CD4-positive, alpha-beta memory T cell (primary cell): ENCODE measurements at regions not wholly inside any gene's neighbourhood (a gene's known extent, or its start where the extent isn't known, plus 50 kb on each side); places are given as distances from the start of the nearest gene placed in this dataset.
"Not testable (repeated sequence)": the region's sequence is repeated elsewhere in the genome, so short reads cannot be mapped to it uniquely, and the experiment has no call there.

Experiments used
- CTCF ChIA-PET: fragments of 350-600 bp; sonication (Branson Sonifier 250); formaldehyde crosslinking; loops from one replicate; lab custom pipeline; 2021; ENCODE audit warnings: inconsistent platforms; ENCODE audit not compliant: partially characterized antibody; lab: Charles Lee
- POLR2A ChIA-PET: fragments of 350-600 bp; sonication (Branson Sonifier 250); formaldehyde crosslinking; loops from one replicate; lab custom pipeline; 2021; ENCODE audit not compliant: partially characterized antibody; lab: Charles Lee
- DNase-seq, 5 donors: peaks; one replicate each; pipeline versions ENCODE4 v3.0.0 to v3.0.0-alpha.2; 2020 to 2022; ENCODE audit warnings: mixed read lengths in 1 of 5
- H3K27ac ChIP-seq: one replicate; pipeline ENCODE4 v1.7.0; 2013; ENCODE audit warnings: low read depth, low read length
- H3K27me3 ChIP-seq: 2 replicates; pipeline ENCODE4 v1.7.0; 2013; ENCODE audit warnings: mild to moderate bottlenecking, low read length, moderate library complexity; ENCODE audit not compliant: insufficient read depth
- H3K36me3 ChIP-seq: 2 replicates; pipeline ENCODE4 v1.7.0; 2013; ENCODE audit warnings: mild to moderate bottlenecking, low read length, moderate library complexity; ENCODE audit not compliant: insufficient read depth
- H3K4me1 ChIP-seq: 2 replicates; pipeline ENCODE4 v1.7.0; 2013; ENCODE audit warnings: mild to moderate bottlenecking, low read length, moderate library complexity; ENCODE audit not compliant: insufficient read depth
- H3K4me3 ChIP-seq, 2 donors: one replicate each; pipeline ENCODE4 v1.7.0; 2013; ENCODE audit warnings: low read length in 2 of 2, mild to moderate bottlenecking in 1 of 2
- H3K9me3 ChIP-seq, 2 donors: one replicate each; pipeline ENCODE4 v1.7.0; 2013; ENCODE audit warnings: low read length in 2 of 2, control low read depth in 1 of 2; ENCODE audit not compliant: control insufficient read depth in 1 of 2
- H3K27ac Mint-ChIP-seq, 7 donors: one replicate each; pipeline ENCODE4 v1.8.0; 2020 to 2021; ENCODE audit warnings: mixed read lengths in 7 of 7, mild to moderate bottlenecking in 6 of 7, inconsistent platforms in 3 of 7, moderate library complexity in 3 of 7
- H3K27me3 Mint-ChIP-seq, 2 donors: one replicate each; pipeline ENCODE4 v1.8.0; 2020 to 2021; ENCODE audit warnings: mixed read lengths in 2 of 2
- H3K36me3 Mint-ChIP-seq, 2 donors: one replicate each; pipeline ENCODE4 v1.8.0; 2020 to 2021; ENCODE audit warnings: mixed read lengths in 2 of 2, inconsistent platforms in 1 of 2, mild to moderate bottlenecking in 1 of 2
- H3K4me1 Mint-ChIP-seq, 4 donors: one replicate each; pipeline ENCODE4 v1.8.0; 2020 to 2021; ENCODE audit warnings: mixed read lengths in 4 of 4, mild to moderate bottlenecking in 1 of 4
- H3K4me3 Mint-ChIP-seq, 8 donors: one replicate each; pipeline ENCODE4 v1.8.0; 2020 to 2021; ENCODE audit warnings: mixed read lengths in 8 of 8, mild to moderate bottlenecking in 7 of 8, moderate library complexity in 6 of 8, inconsistent platforms in 3 of 8
- H3K9me3 Mint-ChIP-seq, 8 donors: one replicate each; pipeline ENCODE4 v1.8.0; 2020 to 2021; ENCODE audit warnings: mixed read lengths in 8 of 8, mild to moderate bottlenecking in 5 of 8, inconsistent platforms in 3 of 8, moderate library complexity in 1 of 8
- intact Hi-C: fragments of 100-400 bp; cut with micrococcal nuclease; formaldehyde crosslinking; loops from one replicate; pipeline ENCODE4 v1.15.1; 2023

GRCh38 chr2:235105821-235106359, 154.1 kb downstream of the SH3BP4 start:
- DNase-seq, result no peak
- Mint-ChIP-seq H3K4me1 (no peaks in the 10 kb centered on the region), H3K9me3 (no peaks in the 10 kb centered on the region), H3K27me3 (peaks cover 6 to 9% of the 10 kb centered on the region in 2 donors), H3K4me3 (no peak overlapping the region), H3K36me3 (no peaks in the 10 kb centered on the region), H3K27ac (no peak overlapping the region)
- ChIA-PET POLR2A (no interaction called here), CTCF (interaction anchor here (0.8 to 2.0 kb wide), 2 partner anchors 11 kb away, joined by 3 to 5 read pairs; no protein-coding TSS in a partner anchor)
- Histone ChIP-seq H3K4me3 (no peak overlapping the region), H3K27me3 (no peaks in the 10 kb centered on the region), H3K9me3 (no peaks in the 10 kb centered on the region), H3K36me3 (no peaks in the 10 kb centered on the region), H3K27ac (no peak overlapping the region), H3K4me1 (no peaks in the 10 kb centered on the region)
- intact Hi-C loops, result no loop called here

GRCh38 chr2:235106874-235107639, 155.2 kb downstream of the SH3BP4 start:
- no peaks in the 10 kb centered on the region for H3K4me1 Mint-ChIP-seq
- DNase-seq, result no peak
- H3K27me3 Mint-ChIP-seq, result peaks cover 4 to 8% of the 10 kb centered on the region in 2 donors

GRCh38 chr2:235107640-235107951, 155.8 kb downstream of the SH3BP4 start:
- no peaks in the 10 kb centered on the region for H3K36me3 Mint-ChIP-seq
- peaks cover 6 to 8% of the 10 kb centered on the region in 2 donors for H3K27me3 Mint-ChIP-seq
- H3K4me1 Mint-ChIP-seq, result no peaks in the 10 kb centered on the region
- no peaks in the 10 kb centered on the region for H3K9me3 Mint-ChIP-seq
- H3K36me3 ChIP-seq, result no peaks in the 10 kb centered on the region
- no peak for DNase-seq
- no peak overlapping the region for H3K4me3 ChIP-seq
- H3K27me3 ChIP-seq, result no peaks in the 10 kb centered on the region
- ChIA-PET POLR2A (no interaction called here), CTCF (interaction anchor here (0.9 to 2.0 kb wide), 3 partner anchors 9 to 561 kb away, joined by 3 to 5 read pairs (median 3); no protein-coding TSS in a partner anchor)
- no peaks in the 10 kb centered on the region for H3K9me3 ChIP-seq
- no peak overlapping the region for H3K4me3 Mint-ChIP-seq
- H3K27ac ChIP-seq, result no peak overlapping the region
- H3K4me1 ChIP-seq, result no peaks in the 10 kb centered on the region
- intact Hi-C loops, result no loop called here
- no peak overlapping the region for H3K27ac Mint-ChIP-seq

More at GRCh38 chr2:235106874-235107639, 155.2 kb downstream of the SH3BP4 start:
- Histone ChIP-seq H3K4me1 (no peaks in the 10 kb centered on the region), H3K4me3 (no peak overlapping the region), H3K27ac (no peak overlapping the region), H3K27me3 (no peaks in the 10 kb centered on the region), H3K9me3 (no peaks in the 10 kb centered on the region), H3K36me3 (no peaks in the 10 kb centered on the region)
- Mint-ChIP-seq H3K9me3 (no peaks in the 10 kb centered on the region), H3K4me3 (no peak overlapping the region), H3K27ac (no peak overlapping the region), H3K36me3 (no peaks in the 10 kb centered on the region)
- ChIA-PET POLR2A (no interaction called here), CTCF (interaction anchor here (0.9 to 2.0 kb wide), 3 partner anchors 10 to 560 kb away, joined by 3 to 5 read pairs (median 3); no protein-coding TSS in a partner anchor)
- intact Hi-C loops, result no loop called here

GRCh38 chr2:235109561-235109960, 157.7 kb downstream of the SH3BP4 start:
- POLR2A ChIA-PET, H3K36me3 Mint-ChIP-seq, intact Hi-C loops, H3K27ac ChIP-seq, DNase-seq, H3K4me3 Mint-ChIP-seq, H3K9me3 Mint-ChIP-seq, H3K4me1 ChIP-seq, H3K27me3 Mint-ChIP-seq, H3K27me3 ChIP-seq, H3K4me1 Mint-ChIP-seq, H3K27ac Mint-ChIP-seq, H3K4me3 ChIP-seq, H3K9me3 ChIP-seq, H3K36me3 ChIP-seq, CTCF ChIA-PET: not testable (repeated sequence)

GRCh38 chr2:235112365-235112764, 160.5 kb downstream of the SH3BP4 start:
- H3K9me3 ChIP-seq, result no peaks in the 10 kb centered on the region
- peaks cover 8 to 12% of the 10 kb centered on the region in 2 donors for H3K27me3 Mint-ChIP-seq
- POLR2A ChIA-PET, result no interaction called here
- no peak overlapping the region for H3K27ac ChIP-seq
- no peaks in the 10 kb centered on the region for H3K27me3 ChIP-seq
- intact Hi-C loops, result no loop called here
- H3K36me3 ChIP-seq, result no peaks in the 10 kb centered on the region
- no peak overlapping the region for H3K4me3 Mint-ChIP-seq
- CTCF ChIA-PET, result no interaction called here
- no peak overlapping the region for H3K4me3 ChIP-seq
- H3K27ac Mint-ChIP-seq, result no peak overlapping the region
- no peaks in the 10 kb centered on the region for H3K36me3 Mint-ChIP-seq
- DNase-seq, result no peak
- no peaks in the 10 kb centered on the region for H3K9me3 Mint-ChIP-seq
- peaks cover 0 to 2% (median 0%) of the 10 kb centered on the region in 4 donors for H3K4me1 Mint-ChIP-seq
- H3K4me1 ChIP-seq, result no peaks in the 10 kb centered on the region

GRCh38 chr2:235113854-235114253, 162.0 kb downstream of the SH3BP4 start:
- intact Hi-C loops, result no loop called here
- no peak overlapping the region for H3K4me3 Mint-ChIP-seq
- no peak overlapping the region for H3K4me3 ChIP-seq
- no peaks in the 10 kb centered on the region for H3K9me3 ChIP-seq
- H3K27me3 Mint-ChIP-seq, result peaks cover 8 to 12% of the 10 kb centered on the region in 2 donors
- no peak overlapping the region for H3K27ac Mint-ChIP-seq
- no peaks in the 10 kb centered on the region for H3K4me1 ChIP-seq
- peaks cover 0 to 3% (median 0%) of the 10 kb centered on the region in 8 donors for H3K9me3 Mint-ChIP-seq
- no peak overlapping the region for H3K27ac ChIP-seq
- H3K36me3 Mint-ChIP-seq, result no peaks in the 10 kb centered on the region
- DNase-seq, result no peak
- H3K27me3 ChIP-seq, result no peaks in the 10 kb centered on the region
- H3K4me1 Mint-ChIP-seq, result peaks cover 0 to 2% (median 0%) of the 10 kb centered on the region in 4 donors
- CTCF ChIA-PET, result no interaction called here
- POLR2A ChIA-PET, result no interaction called here
- no peaks in the 10 kb centered on the region for H3K36me3 ChIP-seq

- POLR2A ChIA-PET, result no interaction called here
- intact Hi-C loops, result no loop called here
- Mint-ChIP-seq H3K27ac (no peak overlapping the region), H3K4me3 (no peak overlapping the region), H3K4me1 (peaks cover 0 to 2% (median 0%) of the 10 kb centered on the region in 4 donors), H3K27me3 (peaks cover 8 to 9% of the 10 kb centered on the region in 2 donors), H3K36me3 (no peaks in the 10 kb centered on the region), H3K9me3 (peaks cover 0 to 6% (median under 1%) of the 10 kb centered on the region in 8 donors)
- CTCF ChIA-PET, result no interaction called here
- H3K27me3 ChIP-seq, result no peaks in the 10 kb centered on the region
- no peaks in the 10 kb centered on the region for H3K4me1 ChIP-seq
- no peaks in the 10 kb centered on the region for H3K36me3 ChIP-seq
- H3K9me3 ChIP-seq, result no peaks in the 10 kb centered on the region
- no peak overlapping the region for H3K4me3 ChIP-seq
- H3K27ac ChIP-seq, result no peak overlapping the region
- DNase-seq, result no peak
These were observed 162.5 kb downstream of the SH3BP4 start for GRCh38 chr2:235114286-235114685.
